ENCODE measurements at regions not wholly inside any gene's neighbourhood (a gene's known extent, or its start where the extent isn't known, plus 50 kb on each side); places are given as distances from the start of the nearest gene placed in this dataset.

GRCh38 chr6:4296552-4296951, 161.2 kb upstream of the ECI2 start:
- CTCF ChIA-PET: interaction anchor here (1.2 kb wide), 1 partner anchor 8 kb away, joined by 4 read pairs; no protein-coding TSS in a partner anchor
- Histone ChIP-seq H3K4me3 (ENCODE audit: low read depth, low read length) (no peak overlapping the region), H3K36me3 (ENCODE audit: control insufficient read depth, insufficient read depth, low read length) (no peaks in the 10 kb centered on the region), H3K27me3 (ENCODE audit: control insufficient read depth, insufficient read depth, low read length) (no peaks in the 10 kb centered on the region)
- DNase-seq (ENCODE audit: low read depth): no peak
- POLR2A ChIA-PET: no interaction called here
- TF ChIP-seq CTCF (IDR thresholded peaks at IDR 0.05; ENCODE audit: insufficient read depth, low read depth, low read length): no peak

- POLR2A ChIA-PET: no interaction called here
- Histone ChIP-seq H3K27me3 (ENCODE audit: control insufficient read depth, insufficient read depth, low read length) (no peaks in the 10 kb centered on the region), H3K4me3 (ENCODE audit: low read depth, low read length) (no peak overlapping the region), H3K36me3 (ENCODE audit: control insufficient read depth, insufficient read depth, low read length) (no peaks in the 10 kb centered on the region)
- no peak for TF ChIP-seq CTCF (IDR thresholded peaks at IDR 0.05; ENCODE audit: insufficient read depth, low read depth, low read length)
- no peak for DNase-seq (ENCODE audit: low read depth)
- CTCF ChIA-PET: interaction anchor here (0.6 to 1.2 kb wide), 2 partner anchors 9 to 548 kb away, joined by 3 to 4 read pairs; no protein-coding TSS in a partner anchor
Measured at GRCh38 chr6:4295783-4296155, 160.4 kb upstream of the ECI2 start.

- CTCF ChIA-PET: interaction anchor here (0.6 to 1.2 kb wide), 2 partner anchors 9 to 549 kb away, joined by 3 to 4 read pairs; no protein-coding TSS in a partner anchor
Measured at GRCh38 chr6:4295058-4295782, 159.8 kb upstream of the ECI2 start.

GRCh38 chr6:4294636-4295035, 159.3 kb upstream of the ECI2 start:
- CTCF ChIA-PET: no interaction called here
- no peak for DNase-seq (ENCODE audit: low read depth)

More at GRCh38 chr6:4295058-4295782, 159.8 kb upstream of the ECI2 start:
- POLR2A ChIA-PET: no interaction called here
- Histone ChIP-seq H3K27me3 (ENCODE audit: control insufficient read depth, insufficient read depth, low read length) (no peaks in the 10 kb centered on the region), H3K36me3 (ENCODE audit: control insufficient read depth, insufficient read depth, low read length) (no peaks in the 10 kb centered on the region), H3K4me3 (ENCODE audit: low read depth, low read length) (no peak overlapping the region)
- no peak for TF ChIP-seq CTCF (IDR thresholded peaks at IDR 0.05; ENCODE audit: insufficient read depth, low read depth, low read length)
- no peak for DNase-seq (ENCODE audit: low read depth)

More at GRCh38 chr6:4294636-4295035, 159.3 kb upstream of the ECI2 start:
- H3K36me3 ChIP-seq (ENCODE audit: control insufficient read depth, insufficient read depth, low read length): no peaks in the 10 kb centered on the region
- H3K4me3 ChIP-seq (ENCODE audit: low read depth, low read length): no peak overlapping the region
- H3K27me3 ChIP-seq (ENCODE audit: control insufficient read depth, insufficient read depth, low read length): no peaks in the 10 kb centered on the region
- no peak for TF ChIP-seq CTCF (IDR thresholded peaks at IDR 0.05; ENCODE audit: insufficient read depth, low read depth, low read length)
- POLR2A ChIA-PET: no interaction called here
